WI38 (cell line): ENCODE measurements at regions not wholly inside any gene's neighbourhood (a gene's known extent, or its start where the extent isn't known, plus 50 kb on each side); places are given as distances from the start of the nearest gene placed in this dataset.

Experiments used
- H3K4me3 ChIP-seq: 2 replicates; pipeline ENCODE4 v1.5.1; 2011; ENCODE audit warnings: low read depth, mild to moderate bottlenecking, control low read depth, low read length
- TF ChIP-seq, protein P1 (sequence below): IDR thresholded peaks from 2 replicates; pipeline ENCODE4 v1.5.1; 2012; ENCODE audit warnings: low read depth, mild to moderate bottlenecking, control low read depth, low read length

DNA sequence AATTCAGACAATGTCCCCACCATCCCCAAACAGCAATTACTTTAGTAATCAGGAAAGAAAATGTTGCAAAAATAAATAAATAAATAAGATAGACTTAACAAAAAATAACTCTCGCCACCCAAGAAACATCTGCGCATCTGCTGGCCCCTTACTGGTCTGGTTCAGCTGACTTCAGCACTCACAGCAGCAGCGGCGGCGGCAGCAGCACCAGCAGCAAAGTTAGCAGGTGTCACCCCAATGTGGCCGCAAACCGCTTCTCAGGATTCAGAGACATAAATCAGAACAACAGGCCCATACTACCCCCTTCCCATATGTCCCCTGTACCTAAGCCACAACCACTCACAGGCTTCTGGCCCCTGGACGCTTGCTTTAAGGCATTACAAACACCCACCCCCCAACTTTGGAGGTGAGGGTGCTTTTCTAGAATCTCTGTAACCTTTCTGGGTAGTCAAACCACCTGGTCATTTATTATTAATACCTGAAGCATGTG is 593.0 kb downstream of the BNC2 start:
- TF ChIP-seq, protein P1, sequence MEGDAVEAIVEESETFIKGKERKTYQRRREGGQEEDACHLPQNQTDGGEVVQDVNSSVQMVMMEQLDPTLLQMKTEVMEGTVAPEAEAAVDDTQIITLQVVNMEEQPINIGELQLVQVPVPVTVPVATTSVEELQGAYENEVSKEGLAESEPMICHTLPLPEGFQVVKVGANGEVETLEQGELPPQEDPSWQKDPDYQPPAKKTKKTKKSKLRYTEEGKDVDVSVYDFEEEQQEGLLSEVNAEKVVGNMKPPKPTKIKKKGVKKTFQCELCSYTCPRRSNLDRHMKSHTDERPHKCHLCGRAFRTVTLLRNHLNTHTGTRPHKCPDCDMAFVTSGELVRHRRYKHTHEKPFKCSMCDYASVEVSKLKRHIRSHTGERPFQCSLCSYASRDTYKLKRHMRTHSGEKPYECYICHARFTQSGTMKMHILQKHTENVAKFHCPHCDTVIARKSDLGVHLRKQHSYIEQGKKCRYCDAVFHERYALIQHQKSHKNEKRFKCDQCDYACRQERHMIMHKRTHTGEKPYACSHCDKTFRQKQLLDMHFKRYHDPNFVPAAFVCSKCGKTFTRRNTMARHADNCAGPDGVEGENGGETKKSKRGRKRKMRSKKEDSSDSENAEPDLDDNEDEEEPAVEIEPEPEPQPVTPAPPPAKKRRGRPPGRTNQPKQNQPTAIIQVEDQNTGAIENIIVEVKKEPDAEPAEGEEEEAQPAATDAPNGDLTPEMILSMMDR = no peak
- H3K4me3 ChIP-seq = no peak overlapping the region

DNA sequence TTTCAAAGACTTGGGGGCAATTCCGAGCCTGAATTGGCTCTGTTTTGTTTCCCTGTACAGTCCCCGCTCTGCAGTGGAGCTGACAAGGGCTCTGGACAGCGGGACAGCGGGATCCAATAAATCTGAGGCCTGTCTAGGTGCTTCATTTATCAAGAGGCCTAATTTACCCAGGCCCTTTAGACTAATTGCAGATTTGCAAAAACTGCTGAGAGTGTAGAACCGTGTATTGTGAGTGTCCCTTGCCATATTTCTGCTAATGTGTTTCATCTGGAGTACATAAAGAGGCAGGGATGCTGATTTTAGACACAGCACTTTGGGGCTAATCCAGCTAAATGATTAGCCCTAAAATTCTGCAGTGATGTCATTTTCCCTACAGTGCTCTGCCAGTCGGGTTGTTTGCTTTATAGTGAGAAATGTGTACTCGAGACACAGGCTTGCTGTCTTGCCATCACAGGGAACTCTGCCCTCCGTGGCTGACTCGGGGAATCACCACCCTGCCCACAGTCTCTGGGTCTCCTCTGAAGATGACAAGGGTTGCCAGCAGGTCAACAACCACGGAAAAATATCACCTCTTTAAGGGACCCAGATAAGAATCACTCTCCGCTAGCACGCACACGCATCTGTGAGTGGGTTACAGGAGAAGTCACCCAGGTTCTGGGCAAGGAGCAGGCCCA is 592.0 kb downstream of the BNC2 start:
- TF ChIP-seq, protein P1 = no peak
- no peak overlapping the region for H3K4me3 ChIP-seq

DNA sequence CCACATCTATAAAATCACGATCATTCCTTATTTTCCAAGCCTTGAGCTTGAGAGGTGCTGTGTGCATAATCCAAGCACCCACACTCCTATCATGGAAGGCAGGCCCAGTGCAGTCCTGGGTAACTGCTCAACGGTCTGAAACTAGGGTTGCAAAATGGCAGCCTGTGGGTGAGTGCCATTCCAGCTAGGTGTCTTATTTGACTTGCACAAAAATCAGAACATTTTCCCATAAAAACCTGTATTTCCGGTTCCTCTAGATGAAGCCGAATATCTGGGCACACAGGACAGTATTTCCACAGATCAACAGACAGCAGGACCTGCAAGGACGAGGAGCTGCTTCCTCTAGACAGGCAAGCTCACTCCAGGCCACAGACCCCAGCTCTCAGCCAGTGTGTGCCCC is 588.8 kb downstream of the BNC2 start:
- TF ChIP-seq, protein P1 = no peak
- no peak overlapping the region for H3K4me3 ChIP-seq

DNA sequence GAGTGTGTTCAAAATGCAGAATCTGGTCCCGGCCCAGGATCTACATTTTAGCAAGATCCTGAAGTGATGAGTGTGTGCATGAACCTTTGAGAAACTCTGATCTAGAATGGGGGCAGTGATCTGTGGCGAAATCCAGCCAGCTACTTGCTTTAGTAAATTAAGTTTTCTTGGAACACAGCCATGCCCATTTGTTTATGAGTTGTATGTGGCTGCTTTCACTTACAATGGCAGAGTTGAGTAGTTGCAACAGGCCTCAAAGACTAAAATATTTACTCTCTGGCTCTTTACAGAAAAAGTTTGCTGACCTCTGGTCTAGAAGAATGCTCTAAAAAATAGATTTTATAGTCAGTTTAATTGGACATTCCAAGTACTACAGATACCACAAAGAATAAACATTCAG is 588.3 kb downstream of the BNC2 start:
- no peak overlapping the region for H3K4me3 ChIP-seq
- TF ChIP-seq, protein P1 = no peak

DNA sequence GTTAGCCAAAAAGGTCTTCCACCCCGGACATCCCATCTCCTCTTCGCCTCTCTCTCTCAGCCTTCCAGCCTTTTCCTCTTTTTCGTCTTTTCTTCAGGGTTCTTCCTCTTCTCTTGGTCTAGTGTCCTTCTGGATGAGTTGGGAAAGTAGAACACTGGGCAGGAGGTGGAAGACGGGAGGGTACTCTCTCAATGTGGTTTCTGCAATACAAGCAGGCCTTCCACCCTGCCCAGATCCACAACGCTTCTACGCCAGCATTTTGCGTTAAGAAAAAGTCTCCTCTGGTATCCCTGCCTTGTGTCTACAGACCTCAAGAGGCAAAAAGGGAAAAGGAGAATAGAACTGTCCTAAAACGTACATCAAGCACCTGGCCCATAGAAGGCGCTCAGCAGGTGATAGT is 587.8 kb downstream of the BNC2 start:
- H3K4me3 ChIP-seq = no peak overlapping the region
- TF ChIP-seq, protein P1 = no peak

DNA sequence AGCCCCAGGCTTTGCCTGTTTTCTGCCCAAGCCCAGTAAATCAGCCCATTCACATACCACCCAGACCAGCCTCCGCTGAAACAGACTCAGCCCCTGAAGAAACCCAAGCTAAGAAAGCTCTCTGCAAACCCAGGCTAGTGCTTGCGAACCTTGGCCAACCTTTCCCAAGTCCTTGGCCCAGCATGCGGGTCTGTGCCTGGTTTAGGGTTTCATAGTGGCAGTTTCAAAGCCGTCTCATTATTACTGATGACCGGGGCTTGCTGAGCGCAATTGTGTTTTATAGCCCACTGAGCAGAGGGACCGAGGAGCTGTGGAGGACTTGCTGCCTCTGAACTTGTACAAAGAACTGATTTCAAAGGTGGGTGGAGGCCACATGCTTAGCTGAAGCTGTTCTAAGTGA is 584.3 kb downstream of the BNC2 start:
- TF ChIP-seq, protein P1 = no peak
- H3K4me3 ChIP-seq = no peak overlapping the region

DNA sequence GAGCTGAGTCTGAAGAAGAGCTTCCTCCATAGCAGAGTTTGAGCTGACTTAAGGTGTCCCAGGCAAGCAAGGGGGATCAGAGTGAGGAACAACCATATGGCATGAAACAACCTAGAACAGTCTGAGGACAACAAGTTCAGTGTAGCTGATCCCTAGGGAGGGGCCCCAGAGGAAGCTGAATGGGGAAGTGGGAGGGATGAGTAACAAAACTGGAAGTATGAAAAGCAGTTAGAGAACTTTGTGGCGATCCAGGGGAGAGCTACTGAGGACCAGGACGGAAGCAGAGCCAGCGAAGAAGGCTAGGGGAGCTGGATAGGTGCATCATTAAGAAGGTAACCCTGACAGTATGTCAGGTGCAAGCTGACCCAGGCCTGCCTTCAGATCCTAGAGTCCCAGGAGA is 580.8 kb downstream of the BNC2 start:
- no peak overlapping the region for H3K4me3 ChIP-seq
- TF ChIP-seq, protein P1 = no peak
